ENCODE measurements at regions not wholly inside any gene's neighbourhood (a gene's known extent, or its start where the extent isn't known, plus 50 kb on each side); places are given as distances from the start of the nearest gene placed in this dataset.

DNA sequence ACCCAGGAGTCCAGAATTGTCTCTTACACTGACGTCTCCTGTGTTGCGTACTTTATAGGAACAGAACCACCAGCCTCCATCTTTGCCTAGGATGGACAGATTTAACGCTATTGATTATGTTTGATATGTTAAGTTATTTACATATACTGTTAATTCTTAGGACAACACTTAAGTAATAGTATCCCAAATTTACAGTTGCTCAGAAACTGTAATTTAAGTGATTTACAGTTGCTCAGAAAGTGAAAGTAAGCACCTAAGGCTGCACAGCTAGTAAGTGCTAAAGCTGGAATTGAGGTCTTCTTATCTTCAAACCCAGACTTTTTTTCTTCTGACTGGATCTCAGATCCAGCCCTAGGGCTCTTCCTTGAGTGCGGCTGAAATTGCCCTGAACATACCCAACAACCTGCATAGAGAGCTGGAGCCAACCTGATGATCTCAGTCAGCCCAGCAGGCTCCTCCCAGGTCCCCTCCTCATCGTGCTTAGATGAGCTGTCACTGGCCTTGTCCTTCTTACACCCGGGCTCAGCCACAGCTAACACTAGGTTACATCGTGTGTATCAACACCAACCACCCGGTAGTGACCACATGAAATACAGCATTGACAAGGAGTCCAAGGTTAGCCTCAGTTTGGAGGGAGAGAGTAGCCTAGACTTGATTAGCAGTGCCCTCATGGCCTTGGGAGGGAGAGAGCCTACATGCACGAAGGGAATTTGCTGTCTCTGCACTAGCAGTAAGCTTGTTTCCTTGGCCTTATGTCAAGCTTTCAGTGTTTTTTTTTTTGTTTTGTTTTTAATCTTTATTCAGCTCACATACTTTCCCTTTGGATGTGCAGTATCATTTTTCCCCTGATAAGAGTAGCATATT, 111.1 kb upstream of the ARHGAP5 start:
- peak; percentile 83 for DNase-seq (ENCODE audit: low spot score)

DNA sequence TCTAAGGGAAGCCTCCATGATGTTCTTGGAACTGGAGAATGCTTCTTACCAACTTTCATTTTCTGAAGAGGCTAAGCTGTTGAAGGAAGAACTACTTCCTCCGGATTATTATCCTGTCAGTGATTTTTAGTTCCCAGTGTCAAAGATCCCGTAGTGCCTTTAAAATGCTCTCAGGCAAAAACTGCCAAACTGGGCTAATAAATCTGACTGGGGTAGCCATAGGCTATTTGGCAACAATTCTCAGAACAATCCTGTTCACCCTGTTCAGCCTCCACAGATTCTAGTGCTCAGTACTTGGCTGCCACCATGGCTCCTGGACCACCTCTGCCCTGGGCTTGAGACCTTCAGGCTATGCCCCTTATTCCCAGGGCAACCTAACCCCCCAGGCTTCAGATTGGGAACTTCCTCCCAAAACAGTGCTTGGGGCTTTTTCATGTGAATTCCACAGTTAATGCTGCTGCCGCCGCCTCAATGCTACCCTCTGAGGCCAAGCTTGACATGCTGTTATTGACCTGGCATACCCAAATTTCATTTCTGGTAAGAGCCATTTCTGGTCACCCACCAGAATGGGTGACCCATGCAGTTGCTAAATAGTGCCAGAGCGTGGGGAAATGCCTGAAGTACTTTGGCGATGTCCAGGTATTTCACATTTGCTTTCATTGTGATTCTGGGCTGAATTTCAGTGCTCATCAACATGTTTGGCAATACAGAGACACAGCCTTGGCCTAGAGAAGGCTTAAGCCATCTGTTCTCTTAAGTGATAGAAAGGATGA, 110.0 kb upstream of the ARHGAP5 start:
- no peak for DNase-seq (ENCODE audit: low spot score)

DNA sequence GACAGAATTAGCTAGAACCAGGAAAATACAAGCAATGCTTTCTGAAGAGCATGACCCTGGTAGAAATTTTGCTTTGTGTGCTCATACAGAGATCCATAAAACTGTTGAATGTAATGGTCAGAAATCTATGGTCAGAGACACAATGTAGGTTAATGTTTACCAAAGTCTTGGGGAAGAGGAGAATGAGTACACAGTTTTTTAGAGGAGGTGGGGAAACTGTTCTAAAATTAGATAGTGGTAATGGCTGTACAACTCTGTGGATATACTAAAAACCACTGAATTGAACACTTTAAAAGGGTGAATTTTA, 109.5 kb upstream of the ARHGAP5 start:
- peak; percentile 83 for DNase-seq (ENCODE audit: low spot score)

GRCh38 chr14:31968107-31968810, 108.8 kb upstream of the ARHGAP5 start:
- DNase-seq (ENCODE audit: low spot score): peak; percentile 82

- no peak for DNase-seq (ENCODE audit: low spot score)
These were observed 108.0 kb upstream of the ARHGAP5 start for GRCh38 chr14:31968956-31969698.

DNA sequence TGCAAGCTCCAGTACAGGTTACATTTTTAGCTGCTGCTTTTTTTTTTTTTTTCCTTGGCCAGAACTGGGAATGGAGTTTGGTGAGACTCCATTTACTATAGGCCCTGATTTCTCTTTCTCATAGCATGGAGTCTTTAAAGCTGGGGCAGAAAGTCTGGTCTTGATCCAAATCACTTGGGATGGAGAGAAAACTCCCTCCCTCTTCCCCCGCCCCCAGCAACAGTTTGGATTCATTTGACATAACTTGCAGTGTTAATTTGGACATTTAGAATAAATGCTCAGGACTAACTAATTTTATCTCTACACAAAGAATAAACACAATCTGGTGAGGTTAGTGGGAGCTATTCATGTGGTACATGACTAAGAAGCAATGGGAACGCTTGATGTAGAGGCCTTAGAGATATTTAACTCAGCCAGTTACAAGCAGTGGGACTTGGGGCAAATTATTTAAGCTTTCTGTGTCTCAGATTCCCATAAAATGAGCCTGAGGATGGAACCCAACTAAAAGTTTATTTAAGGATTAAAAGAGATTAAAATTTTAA, 107.3 kb upstream of the ARHGAP5 start:
- DNase-seq (ENCODE audit: low spot score): no peak

DNA sequence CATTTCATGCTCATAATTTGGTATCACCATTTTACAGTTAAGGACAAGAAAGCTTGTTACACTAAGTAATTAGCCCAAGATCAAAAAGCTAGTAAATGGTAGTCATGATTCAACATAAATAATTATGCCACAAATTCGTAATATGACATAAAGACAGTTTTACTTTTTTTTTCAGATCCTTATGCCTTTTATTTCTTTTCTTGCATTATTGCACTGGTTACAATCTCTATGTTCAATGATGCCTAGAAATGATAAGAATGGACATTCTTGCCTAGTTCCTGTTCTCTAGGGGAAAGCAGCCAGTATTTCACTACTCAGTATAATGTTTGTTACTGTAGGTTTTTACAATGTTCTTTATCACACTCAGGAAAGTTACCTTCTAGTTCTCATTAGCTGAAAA, 106.4 kb upstream of the ARHGAP5 start:
- no peak for DNase-seq (ENCODE audit: low spot score)

- no peak for DNase-seq (ENCODE audit: low spot score)
These were observed 105.5 kb upstream of the ARHGAP5 start for GRCh38 chr14:31971612-31972011.

- no peak for DNase-seq (ENCODE audit: low spot score)
These were observed 100.0 kb upstream of the ARHGAP5 start for GRCh38 chr14:31977001-31977556.

GRCh38 chr14:31978423-31978822, 98.7 kb upstream of the ARHGAP5 start:
- DNase-seq (ENCODE audit: low spot score): no peak

DNA sequence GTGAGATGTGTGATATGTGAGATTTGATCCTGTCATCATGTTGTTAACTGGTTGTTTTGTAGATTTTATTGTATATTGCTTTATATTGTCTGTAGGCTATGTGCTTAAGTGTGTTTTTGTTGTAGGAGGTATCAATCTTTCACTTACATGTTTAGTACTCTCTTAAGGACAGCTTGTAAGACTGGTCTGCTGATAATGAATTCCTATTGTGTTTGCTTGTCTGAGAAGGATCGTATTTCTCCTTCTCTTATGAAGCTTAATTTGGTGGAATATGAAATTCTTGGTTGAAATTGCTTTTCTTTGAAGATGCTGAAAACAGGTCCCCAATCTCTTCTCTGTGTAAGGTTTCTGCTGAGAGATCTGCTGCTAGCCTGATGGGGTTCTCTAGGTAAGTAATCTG, 94.5 kb upstream of the ARHGAP5 start:
- no peak for DNase-seq (ENCODE audit: low spot score)

GRCh38 chr14:31986405-31986804, 90.7 kb upstream of the ARHGAP5 start:
- no peak for DNase-seq (ENCODE audit: low spot score)

DNA sequence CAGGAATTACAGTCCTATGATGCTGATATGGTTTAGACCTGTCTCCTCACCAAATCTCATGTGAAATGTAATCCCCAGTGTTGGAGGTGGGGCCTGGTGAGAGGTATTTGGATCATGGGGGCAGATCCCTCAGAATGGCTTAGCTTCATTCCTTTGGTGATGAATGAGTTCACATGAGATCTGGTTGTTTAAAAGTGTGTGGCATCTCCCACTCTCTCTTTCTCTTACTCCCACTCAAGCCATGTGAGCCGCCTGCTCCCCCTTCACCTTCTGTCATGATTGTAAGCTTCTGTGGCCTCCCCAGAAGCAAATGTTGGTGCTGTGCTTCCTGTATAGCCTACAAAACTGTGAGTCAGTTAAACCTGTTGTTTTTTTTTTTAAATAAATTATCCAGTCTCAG, 89.4 kb upstream of the ARHGAP5 start:
- DNase-seq (ENCODE audit: low spot score): no peak

DNA sequence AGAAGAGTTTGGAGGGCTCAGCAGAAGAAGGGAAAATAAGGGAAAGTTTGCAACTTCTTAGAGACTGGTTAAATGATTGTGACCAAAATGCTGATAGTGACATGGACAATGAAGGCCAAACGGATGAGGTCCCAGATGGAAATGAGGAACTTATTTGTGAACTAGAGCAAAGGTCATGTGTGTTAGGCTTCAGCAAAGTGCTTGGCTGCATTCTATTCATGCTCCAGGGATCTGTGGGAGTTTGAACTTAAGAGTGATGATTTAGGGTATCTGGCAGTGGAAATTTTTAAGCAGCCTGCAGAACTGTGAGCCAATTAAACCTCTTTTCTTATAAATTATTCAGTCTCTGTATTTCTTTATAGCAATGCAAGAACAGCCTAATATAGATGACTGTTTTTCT, 88.9 kb upstream of the ARHGAP5 start:
- no peak for DNase-seq (ENCODE audit: low spot score)

GRCh38 chr14:31990183-31990857, 86.8 kb upstream of the ARHGAP5 start:
- DNase-seq (ENCODE audit: low spot score): no peak

- DNase-seq (ENCODE audit: low spot score): peak; percentile 32
These were observed 86.1 kb upstream of the ARHGAP5 start for GRCh38 chr14:31990926-31991572.

DNA sequence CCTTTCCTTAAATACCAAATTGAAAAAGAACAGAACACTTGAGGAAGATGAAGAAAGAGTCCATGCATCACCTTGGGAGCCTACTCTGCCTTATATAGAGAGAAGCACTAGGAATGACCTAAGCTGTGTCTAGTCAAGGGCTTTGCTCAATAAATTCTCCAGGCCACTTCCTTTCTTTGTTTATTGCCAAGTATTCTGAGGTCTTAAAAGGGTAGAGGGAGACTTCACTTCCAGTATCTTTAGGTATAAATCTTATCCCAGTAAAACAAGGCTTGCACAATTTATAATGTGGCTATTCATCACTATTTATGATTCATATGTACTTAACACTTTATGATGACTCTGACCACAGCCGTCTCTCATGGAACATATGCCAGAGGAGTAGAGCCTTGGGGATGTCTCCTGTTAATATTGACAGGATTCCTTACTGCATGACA, 85.1 kb upstream of the ARHGAP5 start:
- DNase-seq (ENCODE audit: low spot score): peak; percentile 61

- peak; percentile 68 for DNase-seq (ENCODE audit: low spot score)
These were observed 83.6 kb upstream of the ARHGAP5 start for GRCh38 chr14:31993521-31993951.

DNA sequence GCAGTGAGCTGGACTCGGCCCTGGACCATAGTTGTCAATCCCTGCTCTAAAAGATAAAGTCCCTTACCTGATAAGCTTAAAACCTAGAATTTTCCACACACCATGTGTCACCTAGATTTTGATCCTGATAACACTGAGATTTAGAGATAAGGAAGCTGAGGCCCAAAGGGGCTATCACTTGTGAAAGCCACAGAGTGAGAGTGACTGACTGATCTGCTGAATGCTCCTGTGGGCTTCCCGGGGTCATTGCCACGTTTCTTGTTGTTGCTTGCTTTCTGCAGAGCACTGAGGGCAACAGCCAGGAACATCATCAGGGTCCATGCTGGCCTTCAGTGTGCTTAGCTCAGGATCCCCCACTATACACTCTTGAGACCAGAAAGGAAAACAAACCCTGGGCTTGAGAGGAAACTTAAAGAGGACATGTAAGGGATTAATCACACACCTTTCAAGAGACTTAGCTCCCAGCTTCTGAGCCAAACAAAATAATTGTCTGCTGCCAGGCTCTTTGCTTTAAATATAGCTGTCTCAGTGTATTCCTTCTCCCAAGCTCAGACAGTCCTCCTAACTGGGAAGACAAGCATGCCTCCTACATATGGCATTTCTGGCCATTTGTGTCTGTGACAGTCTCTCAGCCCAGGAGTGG, 82.6 kb upstream of the ARHGAP5 start:
- no peak for DNase-seq (ENCODE audit: low spot score)

- DNase-seq (ENCODE audit: low spot score): no peak
These were observed 73.5 kb upstream of the ARHGAP5 start for GRCh38 chr14:32003585-32003984.
